IPS-NIHi7 (cell line): ENCODE measurements at regions not wholly inside any gene's neighbourhood (a gene's known extent, or its start where the extent isn't known, plus 50 kb on each side); places are given as distances from the start of the nearest gene placed in this dataset.
"Not testable (repeated sequence)": the region's sequence is repeated elsewhere in the genome, so short reads cannot be mapped to it uniquely, and the experiment has no call there.

Experiments used
- DNase-seq: peaks from one replicate; pipeline ENCODE4 v3.0.0; 2012; ENCODE audit warnings: mixed read lengths; ENCODE audit errors: extremely low spot score

DNA sequence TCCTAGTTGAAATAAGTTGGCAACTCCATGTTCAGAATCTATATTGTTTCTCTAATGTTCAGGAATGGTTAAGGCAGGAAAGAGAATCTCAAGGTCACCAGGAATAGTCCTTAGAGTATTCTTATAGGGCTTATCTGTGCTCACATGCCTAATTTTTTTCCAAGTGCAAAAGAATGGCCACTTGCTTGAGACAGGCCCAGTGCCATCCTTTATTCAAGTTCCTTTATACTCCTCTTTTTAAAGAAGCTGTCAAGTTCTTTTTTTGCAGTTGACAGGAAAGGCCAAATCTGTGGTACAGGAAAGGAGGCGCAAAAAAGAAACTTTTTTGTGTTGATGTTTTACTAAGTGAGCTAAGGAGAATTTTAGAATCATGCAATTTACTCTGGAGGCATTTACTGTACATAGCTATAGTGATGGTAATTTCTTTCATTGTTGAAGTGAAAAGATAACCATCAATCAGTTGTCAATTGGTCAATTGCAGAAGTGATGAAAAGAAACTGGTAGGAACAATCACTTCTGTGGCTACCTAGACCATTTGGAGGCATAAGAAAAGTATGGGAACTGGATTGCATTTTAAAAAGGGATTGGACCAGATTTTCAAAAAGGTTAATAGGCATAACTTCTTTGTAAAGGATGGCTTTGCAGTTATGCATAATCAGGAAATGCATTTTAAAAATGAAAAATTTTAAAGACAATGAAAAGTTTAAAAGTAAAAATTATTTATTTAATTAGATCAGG, 102.5 kb upstream of the SOX2 start:
- no peak for DNase-seq

DNA sequence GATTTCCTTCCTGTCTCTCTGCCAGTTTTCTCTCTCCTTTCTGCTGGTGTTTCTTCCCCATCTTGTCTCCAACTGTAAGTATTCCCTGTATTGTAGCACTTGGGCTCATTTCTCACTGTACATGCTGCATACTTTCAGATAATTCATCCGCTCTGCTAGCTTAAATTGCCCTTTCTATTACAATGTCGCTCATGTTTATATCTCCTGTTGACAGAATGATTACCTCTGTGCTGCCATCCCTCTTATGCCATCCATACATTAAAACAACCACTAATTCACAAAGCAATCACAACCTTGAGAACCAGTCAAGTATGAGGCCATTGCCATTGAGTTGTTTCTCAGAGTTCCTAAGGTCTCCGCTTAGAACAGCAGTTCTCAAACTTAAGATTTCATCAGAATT, 107.5 kb upstream of the SOX2 start:
- no peak for DNase-seq

DNA sequence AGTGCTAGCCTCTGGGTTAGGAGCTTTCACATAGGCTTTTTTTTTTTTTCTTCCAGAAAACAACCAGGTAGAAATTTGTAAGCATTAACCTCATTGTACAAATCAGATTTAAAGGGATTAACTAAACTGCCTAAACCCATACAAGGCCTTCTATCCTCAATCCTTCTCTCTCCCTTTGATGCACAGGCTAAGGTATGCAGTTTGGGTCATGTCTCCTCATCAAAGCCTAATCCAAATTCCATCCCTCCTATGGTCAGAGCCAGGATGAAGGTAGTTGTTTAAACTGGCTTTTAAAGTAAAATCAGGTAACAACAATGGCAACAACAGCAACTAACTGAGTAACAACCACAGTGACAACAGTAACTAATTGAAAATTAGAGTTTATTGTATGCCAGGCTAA, 115.6 kb upstream of the SOX2 start:
- no peak for DNase-seq

DNA sequence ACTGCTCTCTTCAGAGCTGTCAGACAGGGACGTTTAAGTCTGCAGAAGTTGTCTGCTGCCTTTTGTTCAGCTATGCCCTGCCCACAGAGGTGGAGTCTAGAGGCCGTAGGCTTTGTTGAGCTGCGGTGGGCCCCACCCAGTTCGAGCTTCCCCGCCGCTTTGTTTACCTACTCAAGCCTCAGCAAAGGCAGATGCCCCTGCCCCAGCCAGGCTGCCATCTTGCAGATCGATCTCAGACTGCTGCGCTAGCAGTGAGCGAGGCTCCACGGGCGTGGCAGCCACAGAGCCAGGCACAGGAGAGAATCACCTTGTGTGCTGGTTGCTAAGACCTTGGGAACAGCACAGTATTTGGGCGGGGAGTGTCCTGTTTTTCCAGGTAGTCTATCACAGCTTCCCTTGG, 120.8 kb upstream of the SOX2 start:
- DNase-seq: not testable (repeated sequence)

DNA sequence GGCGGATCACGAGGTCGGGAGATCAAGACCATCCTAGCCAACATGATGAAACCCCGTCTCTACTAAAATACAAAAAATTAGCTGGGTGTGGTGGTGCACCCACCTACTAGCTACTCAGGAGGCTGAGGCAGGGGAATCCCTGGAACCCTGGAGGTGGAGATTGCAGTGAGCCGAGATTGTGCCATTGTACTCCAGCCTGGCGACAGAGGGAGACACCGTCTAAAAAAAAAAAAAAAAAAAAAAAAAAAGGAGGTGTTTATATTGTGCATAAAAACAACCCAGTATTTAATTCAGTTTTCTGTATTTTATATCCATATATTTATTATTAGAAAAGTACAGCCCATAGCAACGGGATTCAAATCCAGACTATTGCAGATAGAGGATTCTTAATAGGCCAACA, 129.1 kb upstream of the SOX2 start:
- DNase-seq: no peak

DNA sequence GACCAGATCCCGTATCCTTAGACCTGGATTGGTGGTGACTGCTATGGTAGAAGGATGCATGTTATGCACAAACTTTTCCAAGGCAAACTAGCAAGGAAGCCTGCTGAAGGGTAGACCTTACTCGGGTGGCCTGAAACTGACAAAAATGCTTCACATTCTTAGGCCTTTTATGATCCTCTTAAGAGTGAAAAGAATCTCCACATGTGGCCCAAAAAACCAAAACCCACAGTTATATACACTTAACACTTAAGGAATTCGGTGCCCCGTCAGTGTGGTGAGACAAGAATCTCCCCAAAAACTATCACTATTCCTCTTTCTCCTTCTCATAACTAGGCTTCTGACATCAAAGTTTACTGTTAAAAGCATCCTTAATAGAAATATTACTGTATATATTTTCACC, 130.1 kb upstream of the SOX2 start:
- no peak for DNase-seq

DNA sequence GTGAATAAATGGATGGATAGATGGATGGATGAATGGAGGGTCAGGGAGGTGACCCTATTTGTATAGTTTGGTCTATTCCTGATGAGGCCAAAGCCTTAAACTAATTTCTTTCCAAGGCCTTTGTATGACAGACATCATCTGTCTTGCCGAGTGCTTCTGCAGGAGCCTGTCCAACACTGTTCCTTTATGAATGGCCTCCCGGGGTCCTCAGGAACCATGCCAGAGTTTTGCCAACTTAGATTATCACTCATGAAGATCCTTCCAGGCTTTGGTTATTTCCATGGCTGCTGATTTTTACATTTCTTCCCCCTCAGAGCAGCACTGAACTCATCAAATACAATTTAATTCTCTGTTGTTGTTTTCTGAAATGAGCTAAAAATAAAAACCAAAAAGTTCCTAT, 133.0 kb upstream of the SOX2 start:
- no peak for DNase-seq

DNA sequence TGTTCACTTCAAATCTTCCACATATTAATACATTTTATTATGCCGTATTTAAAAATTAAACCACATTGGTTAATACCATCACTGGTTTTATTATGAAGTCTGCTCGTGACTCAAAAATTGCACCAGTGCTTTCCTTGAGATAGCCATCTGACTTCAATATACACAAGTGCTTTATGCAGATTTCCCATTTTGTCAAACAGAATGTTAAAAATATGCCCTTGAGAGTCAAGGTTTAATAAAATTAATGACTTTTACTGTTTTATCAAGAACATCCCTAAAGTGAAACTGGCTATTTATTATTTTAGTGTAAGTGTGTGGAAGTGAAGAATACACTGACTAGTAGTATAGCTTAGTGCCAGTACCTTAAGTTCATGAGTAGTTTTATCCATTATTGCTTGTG, 139.3 kb upstream of the SOX2 start:
- no peak for DNase-seq

DNA sequence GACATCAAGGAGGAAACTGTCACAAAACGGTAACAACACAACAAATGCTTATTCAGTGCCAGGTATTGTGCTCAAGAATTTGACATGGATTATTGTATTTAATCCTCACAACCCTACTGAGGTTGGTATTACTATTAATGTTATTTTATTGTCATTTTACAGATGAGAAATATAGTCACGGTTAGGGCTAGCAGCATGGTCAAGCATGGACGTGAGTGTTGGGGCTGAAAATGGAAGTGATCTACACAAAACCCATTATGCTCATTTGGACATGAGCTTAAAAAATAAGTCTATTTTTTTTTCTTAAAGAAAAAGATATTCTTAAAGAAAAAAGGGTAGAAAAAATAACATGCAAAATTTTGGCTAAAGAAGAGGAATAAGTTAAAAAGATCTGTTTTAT, 141.3 kb upstream of the SOX2 start:
- DNase-seq: no peak

DNA sequence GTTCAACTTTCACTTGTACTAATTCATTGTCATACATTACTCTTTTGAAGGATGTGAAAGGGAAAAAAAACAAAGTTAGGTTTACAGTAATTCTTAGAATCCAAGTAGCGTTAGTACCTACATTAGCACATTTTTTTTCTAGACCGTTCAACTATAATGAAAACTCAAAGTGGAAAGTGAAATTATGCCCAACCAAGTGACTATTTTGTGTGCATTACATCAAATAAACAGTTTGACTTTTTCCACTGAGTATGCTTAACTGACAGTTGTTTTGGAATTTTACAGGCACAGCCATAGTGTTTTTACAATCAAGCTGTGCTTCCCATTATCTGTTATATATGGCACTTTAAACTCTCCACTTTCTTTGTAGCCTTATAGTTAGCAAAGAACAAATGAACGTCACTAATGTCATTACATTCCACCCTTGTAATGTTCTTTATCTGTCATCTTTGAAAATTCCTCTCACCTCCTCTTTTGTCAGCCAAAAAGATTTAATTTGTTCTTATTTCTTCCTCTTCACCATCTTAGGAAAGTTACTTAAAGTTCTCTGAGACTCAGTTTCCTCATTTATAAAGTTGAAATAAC, 142.3 kb upstream of the SOX2 start:
- DNase-seq: no peak

DNA sequence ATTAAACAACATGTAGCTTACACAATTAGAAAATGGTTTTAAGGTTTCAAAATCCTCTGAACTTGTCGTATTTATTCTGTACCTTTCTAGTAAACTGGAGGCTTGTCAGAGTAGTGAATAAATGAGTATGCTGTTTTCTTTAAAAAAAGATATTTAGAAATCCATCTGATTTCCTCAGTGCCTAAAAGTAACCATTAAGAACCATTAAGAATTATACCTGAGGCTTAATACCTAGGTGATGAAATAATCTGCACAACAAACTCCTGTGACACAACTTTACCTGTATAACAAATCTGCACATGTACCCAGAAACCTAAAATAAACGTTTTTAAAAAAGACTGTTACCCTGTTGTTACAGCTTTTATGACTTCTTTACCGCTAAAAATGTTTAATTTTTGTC, 143.0 kb upstream of the SOX2 start:
- no peak for DNase-seq

DNA sequence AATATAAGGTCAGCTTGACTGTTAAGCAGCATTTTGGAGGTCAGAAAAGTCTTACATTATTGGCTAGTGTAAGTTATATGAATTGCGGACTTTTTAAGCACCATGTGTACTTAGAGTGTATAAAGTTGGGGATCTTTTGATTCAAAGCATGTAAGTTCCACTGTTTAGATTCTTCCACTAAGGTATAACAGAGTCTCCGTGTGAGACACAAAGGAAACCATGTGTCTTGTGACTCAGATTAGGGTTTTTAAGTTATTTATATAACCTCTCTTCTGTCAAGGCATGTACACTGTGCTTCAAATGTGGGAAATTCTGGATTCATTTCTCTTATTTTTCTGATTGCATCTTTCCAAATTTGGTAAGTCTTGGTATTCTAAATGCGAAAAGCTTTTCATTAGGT, 143.5 kb upstream of the SOX2 start:
- DNase-seq: no peak

DNA sequence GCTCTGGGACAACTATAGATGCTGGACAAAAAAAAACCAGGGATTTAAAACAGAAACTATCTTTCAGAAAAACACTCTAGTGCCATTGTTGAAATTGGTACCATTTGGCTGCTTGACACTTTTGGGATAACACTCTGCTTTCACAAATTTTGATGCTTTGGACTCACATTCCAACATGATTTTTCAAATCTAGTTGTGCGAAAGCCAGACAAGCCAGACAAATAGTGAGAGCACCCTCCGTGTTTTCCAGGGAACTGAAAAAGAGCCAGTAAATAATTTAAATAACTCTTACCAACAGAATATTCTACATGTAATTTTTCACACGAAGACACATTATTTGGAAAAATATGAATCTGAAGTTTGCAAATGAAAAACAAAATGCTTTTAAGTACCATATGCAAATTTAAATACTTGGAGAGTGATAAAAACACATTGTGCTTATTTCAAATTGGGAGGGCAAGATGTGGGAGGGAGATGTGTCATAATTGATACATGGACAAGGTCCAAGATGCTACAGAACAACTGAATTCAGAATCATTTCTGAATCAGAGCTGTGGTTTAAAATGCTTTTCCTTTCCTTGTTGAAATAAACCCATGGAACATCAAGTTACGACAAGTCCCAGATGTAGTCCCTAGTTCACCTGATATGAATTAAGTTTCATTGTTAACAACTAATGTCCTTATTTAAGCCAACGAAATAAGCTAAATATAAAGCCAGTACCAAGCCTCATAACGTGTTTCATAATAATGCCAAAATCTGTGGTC, 144.2 kb upstream of the SOX2 start:
- DNase-seq: no peak

DNA sequence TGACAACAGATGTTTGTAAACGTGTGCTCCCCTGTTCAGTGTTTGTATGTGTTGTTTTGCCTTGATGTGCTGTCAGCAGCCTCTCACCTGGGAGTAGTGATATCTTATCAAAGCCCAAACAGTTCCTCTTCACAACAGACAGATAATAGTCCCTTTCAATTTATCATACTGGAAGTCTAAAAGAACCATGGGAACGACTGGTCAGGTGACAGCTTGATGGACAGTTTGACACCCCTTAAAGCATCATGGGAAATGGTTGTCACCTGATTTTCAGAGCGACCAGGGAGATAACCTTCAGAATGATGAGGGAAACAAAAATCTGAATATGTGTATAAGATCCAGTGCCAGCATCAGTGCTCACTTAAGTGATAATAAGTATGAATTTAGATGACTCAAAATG, 146.3 kb upstream of the SOX2 start:
- DNase-seq: no peak

DNA sequence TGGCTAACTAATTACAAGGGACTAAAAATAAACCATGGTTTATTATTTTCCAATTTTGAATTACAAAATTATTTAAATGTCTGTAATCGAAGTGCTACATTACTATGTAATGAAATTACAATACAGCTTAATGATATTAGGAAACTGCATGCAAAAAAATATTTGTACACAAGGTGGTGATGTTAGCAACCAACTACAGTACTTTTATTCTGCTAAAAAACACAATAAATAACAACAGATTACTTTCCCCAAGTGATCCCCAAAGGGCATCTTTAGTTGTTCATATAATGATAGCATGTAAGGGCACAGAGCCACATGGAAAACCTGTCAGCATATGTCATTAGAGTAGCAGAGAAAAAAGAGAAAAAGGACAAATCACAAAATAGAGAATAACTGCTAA, 147.5 kb upstream of the SOX2 start:
- DNase-seq: no peak

DNA sequence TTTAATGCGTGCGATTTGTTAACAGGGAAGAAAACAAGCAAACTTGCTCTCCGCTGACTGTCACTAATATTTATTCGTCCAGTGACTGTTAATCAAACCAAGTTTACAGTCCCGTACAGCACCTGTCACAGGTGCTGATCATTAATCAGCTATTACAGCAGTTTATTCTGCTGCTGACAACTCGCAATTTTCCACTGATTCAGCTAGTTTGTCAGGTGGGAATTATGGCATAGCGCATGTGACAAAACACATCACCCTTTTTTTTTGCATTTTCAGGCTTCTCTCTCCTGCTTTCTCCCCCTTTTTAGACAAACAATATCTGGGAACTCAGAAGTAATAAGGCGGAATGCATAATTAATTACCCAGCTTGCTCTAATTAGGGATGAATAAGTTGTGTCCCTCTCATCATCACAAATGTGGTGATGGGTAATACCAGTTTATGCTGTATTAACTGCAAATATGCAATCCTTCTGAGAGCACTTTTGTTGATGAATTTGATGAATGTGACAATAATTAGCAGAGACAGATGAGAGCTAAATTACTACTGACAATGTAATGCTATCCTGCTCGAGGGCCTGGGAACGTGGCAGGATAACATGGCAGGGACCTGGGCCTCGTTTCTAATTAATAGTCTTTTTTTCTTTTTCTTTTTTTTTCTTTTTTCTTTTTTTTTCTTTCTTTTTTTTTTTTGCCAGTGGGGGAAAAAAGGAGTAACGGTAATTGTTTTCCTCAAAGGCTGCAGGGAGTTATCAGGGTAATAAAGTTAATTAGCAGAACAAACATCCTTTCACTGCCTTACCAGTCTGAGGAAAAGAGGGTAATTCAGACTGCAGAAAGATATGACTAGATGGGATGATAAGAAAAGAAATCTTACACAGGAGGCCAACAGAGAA, 150.3 kb upstream of the SOX2 start:
- DNase-seq: no peak

DNA sequence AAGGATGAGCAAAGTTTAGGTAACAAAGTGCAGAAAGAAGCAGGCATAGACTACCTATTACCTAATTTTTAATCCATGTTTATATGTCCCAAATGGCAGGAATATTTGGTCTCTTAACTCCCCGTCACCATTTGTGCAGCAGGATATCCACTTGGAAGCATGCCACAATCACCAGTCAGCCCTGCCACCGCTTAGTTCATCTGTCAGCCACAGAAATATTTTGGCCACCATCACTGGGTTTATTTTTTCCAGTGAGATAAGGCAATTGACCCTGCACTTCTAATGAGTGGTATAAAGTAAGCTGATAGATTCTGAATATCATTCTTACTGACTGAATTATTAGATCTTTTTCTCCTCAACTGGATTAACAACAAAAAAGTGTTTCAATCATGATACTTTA, 152.9 kb upstream of the SOX2 start:
- no peak for DNase-seq

DNA sequence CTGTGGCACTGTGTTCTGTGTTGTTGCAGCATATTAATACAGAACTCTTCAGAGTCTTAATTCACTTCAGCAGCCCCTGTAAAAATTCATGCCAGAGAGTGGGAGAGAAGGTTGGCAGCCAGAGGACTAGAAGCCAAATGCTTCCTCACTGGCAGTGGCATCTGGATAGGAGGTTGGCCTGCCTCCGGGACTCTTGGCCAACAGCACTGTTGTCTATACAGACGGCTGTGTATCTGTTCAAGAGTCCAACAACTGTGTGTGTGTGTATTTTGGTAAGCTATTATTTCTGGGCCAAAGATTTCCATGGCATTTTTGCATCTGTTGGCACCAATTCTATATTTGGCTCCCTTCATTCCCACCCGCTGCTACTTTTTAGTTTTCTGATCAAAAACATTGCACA, 156.0 kb upstream of the SOX2 start:
- no peak for DNase-seq

DNA sequence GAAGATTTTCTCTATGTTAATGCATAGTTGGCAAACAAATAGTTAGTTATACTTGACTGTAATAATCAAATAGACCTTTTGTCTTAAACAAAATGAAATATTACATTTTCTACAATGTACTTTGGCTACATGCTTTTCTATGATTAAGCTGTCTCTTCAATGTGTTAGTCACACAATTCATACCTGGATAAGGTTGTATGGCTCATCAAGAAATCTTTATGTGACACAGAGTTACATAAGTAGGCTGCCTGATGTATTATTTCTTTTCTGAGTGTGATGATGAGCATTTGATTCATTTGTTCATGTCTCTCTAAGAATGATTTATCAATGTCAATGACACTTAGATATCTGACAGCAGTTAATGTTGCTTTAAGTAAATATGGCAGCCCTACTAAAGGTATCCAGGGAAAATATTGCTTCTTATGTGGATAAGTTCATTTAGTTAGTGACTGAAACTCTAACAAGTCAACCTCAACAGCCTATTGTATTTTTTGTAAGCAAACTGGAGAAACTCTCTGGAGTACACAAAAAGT, 157.4 kb upstream of the SOX2 start:
- DNase-seq: no peak

DNA sequence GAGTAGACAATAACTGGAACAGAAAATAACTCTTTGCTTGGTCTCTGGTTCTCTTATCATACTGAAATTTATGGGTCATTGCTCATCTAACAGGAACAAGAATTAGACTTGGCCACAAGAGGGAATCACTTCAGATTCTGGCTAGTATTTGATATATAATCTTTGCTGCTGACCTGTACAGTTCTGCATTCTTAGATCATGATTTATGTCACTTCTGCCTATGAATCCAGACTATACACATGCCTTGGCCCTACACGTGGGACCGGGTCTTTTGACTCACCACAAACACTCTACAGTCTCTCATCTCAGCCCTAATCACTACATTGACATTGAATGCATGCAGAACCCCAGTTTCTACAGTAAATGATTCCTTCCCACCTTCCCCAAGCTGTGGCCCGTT, 162.5 kb upstream of the SOX2 start:
- DNase-seq: no peak

DNA sequence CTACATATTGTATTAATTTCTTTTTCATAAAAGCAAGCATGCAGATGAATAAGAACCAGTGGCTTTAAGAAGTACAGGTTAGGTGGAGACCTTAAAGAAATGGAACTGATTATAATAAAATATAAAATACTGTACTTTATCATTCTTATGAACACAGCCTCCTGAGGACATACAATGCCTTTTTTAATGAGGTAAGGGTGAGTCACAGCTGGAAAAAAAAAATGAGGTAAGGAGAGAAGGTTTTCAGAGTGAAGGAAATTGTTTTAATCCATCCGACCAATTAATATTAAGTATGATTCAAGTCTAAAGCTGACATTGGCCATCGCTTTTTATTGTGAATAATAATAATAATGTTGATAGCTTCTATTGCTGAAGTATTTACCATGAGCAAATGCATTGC, 170.3 kb upstream of the SOX2 start:
- no peak for DNase-seq

DNA sequence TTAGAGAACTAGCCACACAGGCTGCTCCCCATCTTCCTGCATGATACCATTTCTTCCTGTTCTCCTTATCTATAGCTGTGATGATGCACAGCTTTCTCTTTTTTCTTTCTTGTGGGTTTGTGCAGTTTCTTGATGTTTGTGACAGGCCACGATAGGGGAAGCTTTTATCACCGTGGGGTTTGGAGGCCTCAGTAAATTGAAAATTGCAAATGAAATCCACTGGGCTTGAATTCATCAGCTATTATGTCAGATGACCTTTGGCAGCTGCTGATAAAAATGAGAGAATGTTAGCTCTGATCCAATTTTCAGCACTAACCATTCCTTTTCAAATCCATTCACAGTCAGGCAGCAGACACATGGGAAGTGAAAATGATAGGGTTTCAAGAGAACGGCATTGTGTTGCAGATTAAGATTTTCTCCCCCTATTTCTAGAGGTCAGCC, 176.9 kb upstream of the SOX2 start:
- no peak for DNase-seq
